GM18873 (cell line): ENCODE measurements at regions not wholly inside any gene's neighbourhood (a gene's known extent, or its start where the extent isn't known, plus 50 kb on each side); places are given as distances from the start of the nearest gene placed in this dataset.

Experiments used
- ATAC-seq: cut with Tn5 transposase; IDR thresholded peaks from one replicate; pipeline ENCODE4 v1.9.1; 2021; ENCODE audit warnings: mild to moderate bottlenecking, moderate library complexity, moderate number of reproducible peaks; ENCODE audit not compliant: unreplicated experiment, low FRiP score

DNA sequence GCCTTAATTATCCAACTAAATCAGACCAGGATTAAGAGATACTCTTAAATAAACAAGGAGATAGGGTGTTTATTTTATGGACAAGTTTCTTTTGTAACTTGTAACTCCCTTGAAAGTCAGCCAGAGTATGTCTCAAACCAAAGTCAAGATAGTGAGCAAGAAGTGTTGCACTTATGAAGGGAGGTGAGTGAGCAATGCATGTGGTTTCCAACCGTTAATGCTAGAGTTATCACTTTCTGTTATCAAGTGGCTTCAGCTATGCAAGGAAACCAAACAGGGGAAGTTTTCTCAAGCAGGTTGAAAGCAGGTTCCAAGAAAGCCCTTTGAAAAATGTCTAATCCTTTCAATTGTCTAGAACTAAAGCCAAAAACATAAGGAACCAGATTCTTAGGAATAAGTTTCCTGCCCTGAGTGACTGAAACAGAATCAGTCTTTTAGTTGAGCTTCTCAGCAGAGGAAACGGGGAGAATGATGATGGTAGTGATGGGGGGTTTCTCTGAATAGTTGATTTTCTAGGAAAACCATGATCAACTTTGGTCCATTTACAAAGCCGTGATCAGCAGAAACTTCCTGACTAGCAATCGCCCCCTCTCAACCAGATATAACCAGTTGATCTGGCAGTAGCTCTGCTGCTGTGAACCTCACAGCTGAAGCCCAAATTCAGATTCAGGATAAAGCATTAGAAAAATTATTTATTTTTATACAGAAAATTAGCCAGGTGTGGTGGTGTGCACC lies 128.4 kb downstream of the DAD1 start:
- ATAC-seq = no peak

DNA sequence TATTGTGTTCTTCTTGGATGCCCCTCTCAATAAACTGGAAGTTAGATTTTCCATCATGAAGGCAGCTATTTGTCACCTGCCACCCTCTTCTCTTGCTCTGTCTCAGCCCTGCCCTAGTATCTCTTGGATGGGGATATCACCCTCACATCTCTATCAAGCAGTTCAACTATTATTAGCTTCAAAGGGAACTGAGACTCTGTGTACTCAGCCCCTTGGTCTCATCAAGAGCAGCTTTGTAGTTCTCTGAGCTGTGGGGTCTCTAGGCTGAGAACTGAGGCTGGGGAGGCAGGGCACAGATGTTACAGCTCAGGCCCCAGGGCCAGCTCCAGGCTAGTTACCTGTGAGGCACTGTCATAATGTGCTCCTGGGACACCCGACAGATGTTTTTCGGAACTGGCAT lies 130.3 kb downstream of the DAD1 start:
- ATAC-seq = no peak

DNA sequence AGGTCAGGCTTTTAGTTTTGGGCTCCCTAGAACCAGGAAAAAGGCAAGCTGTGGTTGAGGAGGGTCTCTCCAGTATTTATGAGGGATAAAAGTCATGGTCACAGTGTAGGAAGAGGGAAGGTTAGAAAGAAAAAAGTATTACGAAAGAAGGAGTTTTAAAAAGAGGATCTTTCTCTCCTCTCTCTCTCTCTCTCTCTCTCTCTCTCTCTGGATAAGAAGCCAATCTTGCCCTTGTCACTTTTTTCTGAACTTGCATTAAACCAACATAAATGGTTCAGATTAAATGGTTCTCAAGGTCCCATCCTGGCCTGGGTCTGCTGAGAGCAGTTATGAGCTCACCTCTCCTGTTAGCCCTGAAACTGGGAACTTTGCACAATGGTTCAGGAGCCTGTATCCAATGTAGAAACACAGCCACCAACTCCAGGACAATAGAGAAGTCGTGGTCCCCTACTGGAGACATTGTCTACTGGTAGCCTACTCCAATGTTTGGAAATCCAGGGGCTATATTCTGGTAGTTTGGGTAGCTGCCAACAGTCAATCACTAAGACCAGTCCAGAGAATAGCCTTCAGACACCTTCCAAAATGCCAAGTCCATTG lies 131.9 kb downstream of the DAD1 start:
- no peak for ATAC-seq

DNA sequence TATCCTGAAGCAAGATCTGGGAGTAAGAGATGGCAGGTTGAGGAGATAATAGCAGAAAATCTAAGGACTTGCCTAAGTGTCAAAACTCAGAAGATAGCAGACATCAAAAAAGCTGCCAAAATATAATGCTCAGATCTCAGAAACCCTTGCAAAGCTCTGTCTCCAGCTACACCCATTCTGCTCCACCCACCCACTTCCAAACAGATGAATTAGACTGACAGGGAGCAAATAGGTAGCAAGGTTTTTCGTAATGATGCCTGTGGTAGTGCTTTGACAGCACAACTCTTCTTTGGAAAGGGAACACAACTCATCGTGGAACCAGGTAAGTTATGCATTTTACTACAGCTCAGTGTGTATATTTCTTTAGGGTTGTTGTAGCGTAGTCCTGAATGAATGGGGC lies 132.6 kb downstream of the DAD1 start:
- no peak for ATAC-seq

DNA sequence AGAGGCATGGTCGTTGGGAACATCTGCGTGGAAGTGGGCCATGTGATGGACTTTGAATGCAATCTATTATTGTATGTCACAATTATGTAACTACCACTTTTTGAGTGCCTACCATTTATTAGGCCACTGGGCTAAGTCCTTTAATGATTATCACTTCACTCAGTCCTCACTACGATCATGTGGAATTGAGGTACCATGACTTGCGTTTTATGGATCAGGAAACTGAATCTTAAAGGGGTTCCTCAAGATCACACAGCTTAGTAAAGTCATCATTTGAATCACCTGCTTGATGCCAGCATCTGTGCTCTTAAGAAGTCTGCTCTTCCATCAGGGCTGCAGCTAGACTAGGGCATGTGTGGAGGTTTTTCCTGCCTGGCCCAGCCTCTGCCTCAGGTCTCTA lies 136.7 kb downstream of the DAD1 start:
- no peak for ATAC-seq

DNA sequence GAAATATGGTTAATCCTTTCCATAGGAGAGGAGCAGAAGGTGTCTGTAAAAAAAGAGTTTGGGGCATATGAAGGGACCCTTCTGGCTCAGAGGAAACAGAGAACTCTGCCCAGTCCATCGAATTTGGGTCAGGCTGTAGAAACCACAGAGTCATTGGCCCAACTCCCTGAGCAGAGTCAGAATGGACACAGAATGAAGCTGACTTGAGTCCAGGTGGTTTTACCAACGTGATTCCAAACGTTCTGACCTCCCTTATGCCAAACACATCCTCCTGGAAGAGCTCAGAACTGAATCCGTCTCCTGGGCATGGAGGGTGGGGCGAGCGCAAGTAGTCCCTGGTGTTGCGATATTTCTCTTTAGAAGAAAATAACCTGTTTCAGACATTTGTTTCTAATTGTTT lies 138.8 kb downstream of the DAD1 start:
- ATAC-seq = no peak

DNA sequence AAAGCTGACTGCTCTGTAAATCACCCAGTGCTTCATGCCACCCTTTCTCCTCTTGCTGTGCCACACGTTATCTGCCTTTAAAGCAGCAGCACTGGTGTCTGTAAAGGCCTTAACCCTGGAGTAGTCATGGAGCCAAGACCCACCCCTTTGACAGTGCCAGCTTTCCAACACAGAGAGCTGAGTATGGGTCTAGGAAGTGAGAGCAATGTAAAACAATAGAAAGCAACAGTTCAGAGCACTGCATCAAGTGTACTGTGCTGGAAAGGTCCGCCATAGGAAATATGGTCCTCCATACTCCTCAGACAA lies 139.5 kb downstream of the DAD1 start:
- ATAC-seq = no peak

DNA sequence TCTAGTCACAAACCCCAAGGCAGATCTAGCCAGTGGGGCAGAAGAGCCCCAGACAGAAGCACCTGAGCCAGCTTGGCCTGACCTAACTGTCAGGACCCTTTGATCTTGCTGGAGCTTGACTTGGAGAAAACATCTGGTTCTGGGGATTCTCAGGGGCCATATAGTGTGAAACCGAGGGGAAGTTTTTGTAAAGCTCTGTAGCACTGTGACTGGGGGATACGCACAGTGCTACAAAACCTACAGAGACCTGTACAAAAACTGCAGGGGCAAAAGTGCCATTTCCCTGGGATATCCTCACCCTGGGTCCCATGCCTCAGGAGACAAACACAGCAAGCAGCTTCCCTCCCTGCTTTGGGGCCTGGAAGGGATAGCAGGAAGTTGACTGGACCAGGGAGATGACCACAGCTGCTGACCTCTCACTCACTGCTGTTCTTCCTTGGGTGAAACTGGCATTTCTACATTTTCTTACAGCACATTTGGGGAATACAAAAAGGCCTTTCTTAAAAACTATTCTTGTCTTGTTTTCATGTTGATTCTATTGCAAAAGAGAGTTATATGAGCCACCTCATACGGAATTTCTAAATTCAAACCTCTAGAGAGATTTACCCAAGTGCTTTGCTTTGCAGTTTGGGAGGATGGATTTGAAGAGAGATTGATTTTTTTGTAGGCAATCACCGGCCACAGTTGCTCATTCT lies 140.0 kb downstream of the DAD1 start:
- peak; percentile 34 for ATAC-seq

DNA sequence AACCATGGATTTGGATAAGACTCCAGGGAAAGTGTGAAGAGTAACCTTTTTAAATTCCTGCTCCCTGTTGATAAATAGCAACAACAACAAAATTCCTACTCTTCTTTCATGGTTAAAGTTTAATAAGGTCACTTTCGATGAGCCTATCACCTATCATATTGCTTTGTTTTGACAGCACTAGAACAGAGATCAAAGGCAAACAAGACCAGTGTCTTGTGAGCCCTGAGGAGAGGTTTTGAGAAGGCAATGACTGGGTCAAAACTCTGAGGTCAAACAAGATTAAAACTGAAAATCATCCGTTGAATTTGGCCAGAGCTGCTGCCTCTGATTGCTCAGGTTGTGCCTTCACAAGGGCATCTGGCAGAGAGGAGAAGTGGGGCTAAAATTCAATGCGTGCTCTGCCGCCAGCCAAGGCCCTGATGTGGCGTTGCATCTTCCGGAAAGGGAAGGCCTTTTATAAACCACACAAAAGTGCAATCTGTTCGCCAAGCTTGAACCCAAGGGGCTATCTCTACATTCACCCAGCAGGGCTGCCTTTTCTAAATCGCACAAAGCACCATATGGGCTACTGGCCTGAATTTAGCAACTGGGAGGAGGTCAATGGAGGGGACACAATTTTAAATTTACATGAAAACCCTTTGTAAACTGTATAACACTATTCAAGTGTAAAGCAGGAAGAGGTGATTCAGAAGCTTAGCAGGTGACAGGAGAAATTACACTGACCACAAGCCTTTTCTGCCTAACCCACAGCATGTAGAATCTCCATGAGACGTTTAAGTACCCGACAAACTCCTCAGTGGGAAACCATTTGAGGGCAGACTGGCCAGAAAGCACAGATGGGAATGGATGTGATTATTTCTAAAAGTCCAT lies 140.8 kb downstream of the DAD1 start:
- peak; percentile 56 for ATAC-seq

DNA sequence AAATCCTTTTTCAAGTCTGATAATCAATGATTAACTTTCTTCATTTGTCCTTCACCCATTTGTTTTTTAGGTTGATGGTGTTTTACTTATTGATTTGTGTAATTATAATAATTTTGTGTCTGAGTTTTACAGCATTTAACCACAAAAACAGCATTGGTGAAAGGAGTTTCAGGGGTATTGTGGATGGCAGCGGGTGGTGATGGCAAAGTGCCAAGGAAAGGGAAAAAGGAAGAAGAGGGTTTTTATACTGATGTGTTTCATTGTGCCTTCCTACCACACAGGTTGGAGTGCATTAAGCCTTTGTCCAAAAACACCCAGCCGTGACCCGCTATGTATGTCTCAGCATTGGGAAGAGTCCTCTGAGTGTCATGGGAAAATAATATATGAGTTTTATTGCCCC lies 150.3 kb downstream of the DAD1 start:
- ATAC-seq = no peak

DNA sequence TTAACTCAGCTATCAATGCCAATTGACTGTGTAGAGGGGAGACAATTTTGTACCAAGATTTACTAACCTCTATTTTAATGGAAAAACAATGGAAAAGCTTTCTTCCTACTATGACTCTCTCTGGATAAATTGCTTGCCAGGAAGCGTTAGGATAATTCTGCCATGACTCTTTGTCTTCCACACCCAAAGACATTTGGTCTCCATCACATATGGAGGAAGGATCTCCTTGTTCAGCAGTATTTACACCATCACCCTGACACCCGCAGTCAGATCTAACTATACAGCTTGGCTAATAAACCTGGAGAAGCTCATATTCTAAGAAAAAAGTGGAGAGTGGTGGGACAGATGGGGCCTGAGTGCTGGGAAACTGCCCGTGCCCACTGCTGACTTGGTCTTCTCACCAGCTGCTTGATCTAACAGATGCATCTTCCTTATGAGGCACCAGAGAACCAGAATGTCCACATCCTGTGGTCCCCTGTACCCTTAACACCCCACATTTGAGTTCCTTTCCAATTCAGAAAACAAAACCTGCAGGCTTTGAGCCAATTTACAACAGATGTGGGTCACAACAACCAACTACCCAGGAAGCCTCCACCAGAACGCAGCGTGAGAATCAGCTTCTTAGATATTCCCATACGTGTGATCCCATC lies 154.0 kb downstream of the DAD1 start:
- no peak for ATAC-seq

DNA sequence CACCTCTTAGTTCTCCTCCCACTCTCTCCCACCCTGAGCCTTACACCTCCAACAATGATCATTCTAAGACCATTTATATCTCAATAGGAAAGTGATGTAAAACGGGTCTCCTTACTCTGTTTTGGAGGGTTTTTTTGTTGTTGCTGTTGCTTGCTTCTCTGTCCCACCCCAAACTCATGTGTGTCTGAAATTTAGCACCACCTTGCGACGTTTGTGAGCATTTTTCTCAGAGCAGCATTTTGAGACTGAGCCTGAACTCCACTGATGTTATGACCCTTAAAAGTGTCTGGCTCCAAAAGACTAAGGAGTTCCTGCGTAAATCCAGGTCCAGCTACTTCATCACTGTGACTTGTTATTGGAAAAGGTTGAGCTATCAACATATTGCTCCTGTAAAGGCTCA lies 155.0 kb downstream of the DAD1 start:
- no peak for ATAC-seq

DNA sequence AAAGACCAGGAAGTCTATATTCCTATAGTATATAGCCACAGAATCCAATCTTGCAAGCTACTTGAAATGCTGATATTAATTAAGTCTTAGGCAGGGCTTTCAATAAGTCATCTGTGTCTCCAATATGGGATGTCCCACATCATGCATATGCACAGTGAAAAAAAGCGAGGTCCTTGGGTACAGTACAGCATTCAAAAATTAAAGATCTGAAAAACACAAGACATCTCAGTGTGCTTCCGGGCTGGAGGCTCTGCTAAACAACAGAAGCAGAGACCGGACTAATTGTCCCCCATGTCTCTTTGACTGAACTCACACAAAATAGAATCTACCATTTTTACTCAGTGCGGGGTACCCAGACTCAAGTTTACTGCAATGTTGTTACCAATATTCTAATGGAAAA lies 156.0 kb downstream of the DAD1 start:
- ATAC-seq = no peak

DNA sequence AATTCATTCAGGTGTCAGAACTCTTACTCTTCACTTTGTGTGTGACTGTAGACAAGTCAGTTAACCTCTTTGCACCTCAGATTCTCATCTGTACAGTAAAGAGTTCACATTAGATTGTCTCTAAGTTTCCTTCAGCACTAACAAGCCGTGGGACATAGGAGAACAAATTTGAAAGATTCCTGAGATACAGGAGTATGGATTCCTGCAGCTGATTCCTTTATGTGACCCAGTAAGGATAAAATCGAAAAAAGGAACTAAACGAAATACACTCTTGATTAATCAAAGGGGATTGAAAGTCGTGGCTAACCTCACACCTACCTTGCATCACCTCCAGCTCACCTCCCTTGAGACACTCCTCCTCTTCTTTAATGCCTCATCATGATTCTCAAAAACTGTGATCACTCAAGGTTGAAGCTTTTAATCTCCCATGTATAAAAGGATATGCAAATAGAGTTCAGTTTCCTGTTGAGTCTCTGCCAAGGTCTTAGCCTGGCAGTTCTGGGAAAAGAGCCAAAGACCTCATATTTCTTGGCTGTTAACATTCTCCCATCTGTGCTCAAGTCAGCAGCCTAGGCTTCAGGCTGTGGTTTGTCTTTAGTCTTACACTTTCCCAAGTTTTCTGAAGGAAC lies 156.6 kb downstream of the DAD1 start:
- no peak for ATAC-seq

DNA sequence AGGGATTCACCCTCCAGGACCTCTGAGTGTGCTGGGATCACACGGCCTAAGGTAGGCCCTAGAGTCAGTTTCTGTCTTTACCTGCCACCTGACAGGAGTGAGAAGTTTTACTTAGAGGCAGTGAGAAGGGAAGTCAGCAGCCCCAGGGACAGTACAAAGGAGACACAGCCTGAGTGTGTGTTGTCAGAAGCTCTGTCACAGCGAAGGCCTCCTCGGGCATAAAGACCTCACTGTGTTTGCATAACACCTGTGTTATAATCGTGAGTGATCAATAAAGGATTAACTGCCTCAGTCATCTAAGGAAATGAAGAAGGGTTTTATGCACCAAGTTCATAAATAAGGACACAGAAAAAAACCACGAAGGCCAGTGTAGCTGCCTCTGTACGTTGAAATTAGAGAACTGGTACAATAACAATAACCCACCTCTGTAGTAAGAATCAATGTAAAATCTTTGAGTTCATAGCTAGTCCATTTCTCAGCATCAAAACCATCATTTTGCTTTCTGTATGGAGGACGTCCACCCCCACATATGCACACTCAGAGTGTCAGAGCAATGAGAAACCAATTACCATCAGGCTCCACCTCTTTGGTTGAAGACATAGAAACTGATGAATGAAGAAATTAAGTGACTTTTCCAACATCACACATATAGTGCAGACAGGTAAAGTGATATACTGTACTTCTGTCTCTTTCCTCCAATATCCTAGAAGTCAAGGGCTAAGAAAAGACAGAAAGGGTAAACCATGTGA lies 159.3 kb downstream of the DAD1 start:
- ATAC-seq = no peak

DNA sequence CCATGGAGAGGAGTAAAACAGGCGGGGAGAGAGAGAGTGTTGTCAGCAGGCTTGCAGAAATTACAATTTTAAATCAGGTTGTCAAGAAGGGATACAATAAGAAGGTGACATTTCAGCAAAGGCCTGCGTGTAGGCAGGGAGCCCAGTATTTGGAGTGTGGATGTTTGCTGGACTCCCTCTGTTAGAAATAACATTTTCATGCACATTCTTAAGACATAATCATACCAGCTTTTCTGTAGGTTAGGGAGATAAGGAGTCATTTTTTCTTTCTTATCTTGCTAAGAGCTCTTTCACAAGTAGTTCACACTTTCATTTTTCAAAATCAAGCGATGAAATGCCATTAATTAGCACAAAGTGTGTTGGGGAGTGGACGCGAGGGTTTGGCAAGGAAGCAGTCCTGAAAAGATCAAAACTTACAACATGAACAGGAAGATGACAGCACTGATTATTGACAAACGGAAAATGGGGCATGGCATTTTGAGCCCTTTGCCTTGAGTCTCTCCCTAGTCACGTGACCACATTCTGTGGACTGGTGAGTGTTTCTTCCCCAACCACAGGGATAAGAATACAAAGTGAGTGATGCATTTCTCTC lies 160.2 kb downstream of the DAD1 start:
- no peak for ATAC-seq

DNA sequence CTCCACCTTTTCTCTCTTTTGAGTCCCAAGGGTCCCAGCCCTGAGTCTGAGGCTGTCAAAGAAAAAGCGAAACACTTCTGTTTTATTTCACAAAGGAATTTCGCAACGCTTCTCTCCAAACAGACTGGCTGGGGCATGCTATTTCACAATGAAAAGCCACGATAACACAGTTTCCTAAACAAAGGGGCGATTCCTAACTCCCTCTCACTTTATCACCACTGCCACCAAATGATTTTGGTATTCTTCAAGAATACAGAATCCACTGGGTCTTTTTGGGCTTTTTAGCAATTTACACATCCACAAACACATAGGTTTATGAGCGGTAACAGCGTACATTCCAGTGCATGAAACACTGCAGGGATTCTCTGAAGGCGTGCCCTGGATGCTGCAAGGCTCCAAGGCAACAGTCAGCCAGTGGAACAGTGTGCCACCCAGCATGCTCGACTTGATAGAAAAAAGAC lies 161.2 kb downstream of the DAD1 start:
- no peak for ATAC-seq

DNA sequence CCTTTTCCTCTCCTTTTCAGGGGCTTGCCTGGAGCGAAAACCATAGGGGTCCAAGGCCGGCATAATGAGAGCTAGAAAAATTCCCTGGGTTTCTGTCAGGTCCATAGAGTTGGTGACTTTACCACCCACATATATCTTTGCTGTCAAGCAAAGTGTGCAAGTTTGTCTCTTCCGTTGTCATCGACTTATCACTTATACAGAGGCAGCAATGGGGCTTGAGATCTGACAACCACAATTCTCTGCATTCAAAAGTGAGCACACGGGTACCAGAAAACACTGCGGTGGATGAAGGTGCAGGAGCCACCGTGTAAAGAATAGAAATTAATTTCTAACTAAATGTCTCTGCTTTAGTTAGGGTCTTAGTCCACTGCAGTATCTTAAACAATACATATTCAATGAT lies 162.3 kb downstream of the DAD1 start:
- no peak for ATAC-seq

DNA sequence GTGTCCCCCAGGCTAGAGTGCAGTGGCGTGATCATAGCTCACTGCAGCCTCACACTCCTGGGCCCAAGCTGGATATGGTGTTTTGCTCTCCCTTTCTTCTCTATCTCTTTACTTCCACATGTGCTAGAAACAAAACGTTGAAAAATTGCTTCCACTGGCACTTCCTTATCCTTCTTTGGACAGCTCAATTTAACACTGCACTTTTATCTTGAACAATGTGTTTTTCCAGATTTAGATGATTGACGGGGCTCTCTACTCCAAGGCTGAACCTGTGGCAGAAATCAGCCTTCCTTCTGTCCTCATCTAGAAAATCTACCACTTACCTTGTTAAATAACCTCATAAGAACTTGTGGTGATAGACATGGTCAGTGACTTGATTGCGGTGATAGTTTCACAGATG lies 165.1 kb downstream of the DAD1 start:
- ATAC-seq = no peak
